PFSK-1 (cell line): ENCODE measurements at regions not wholly inside any gene's neighbourhood (a gene's known extent, or its start where the extent isn't known, plus 50 kb on each side); places are given as distances from the start of the nearest gene placed in this dataset.

Experiments
- FOXP2 ChIP-seq: optimal IDR thresholded peaks from 2 replicates; pipeline ENCODE3; 2011; ENCODE audit warnings: borderline replicate concordance, control low read depth, inconsistent platforms; ENCODE audit not compliant: insufficient read depth; ENCODE audit errors: extremely low read length, extremely low read depth
- POLR2AphosphoS5 ChIP-seq: IDR thresholded peaks from 2 replicates; pipeline ENCODE4 v1.6.1; 2012; ENCODE audit warnings: low read depth, mild to moderate bottlenecking, control low read depth, low read length, moderate library complexity
- SIN3A ChIP-seq: IDR thresholded peaks from 2 replicates; pipeline ENCODE4 v1.6.1; 2012; ENCODE audit warnings: mild to moderate bottlenecking, low read length, moderate library complexity, borderline replicate concordance; ENCODE audit not compliant: insufficient read depth
- TAF1 ChIP-seq: IDR thresholded peaks from 2 replicates; pipeline ENCODE4 v1.6.1; 2012; ENCODE audit warnings: low read length, control low read depth, borderline replicate concordance; ENCODE audit not compliant: insufficient read depth
- TF ChIP-seq, protein P1 (sequence below), 2 experiments: IDR thresholded peaks; 2 replicates each; pipeline versions ENCODE4 v1.6.1 to v1.8.0; 2011 to 2012; ENCODE audit warnings: low read depth in 2 of 2, low read length in 2 of 2, control low read depth in 1 of 2, inconsistent platforms in 1 of 2, mild to moderate bottlenecking in 1 of 2, moderate library complexity in 1 of 2; ENCODE audit not compliant: insufficient read depth in 1 of 2

DNA sequence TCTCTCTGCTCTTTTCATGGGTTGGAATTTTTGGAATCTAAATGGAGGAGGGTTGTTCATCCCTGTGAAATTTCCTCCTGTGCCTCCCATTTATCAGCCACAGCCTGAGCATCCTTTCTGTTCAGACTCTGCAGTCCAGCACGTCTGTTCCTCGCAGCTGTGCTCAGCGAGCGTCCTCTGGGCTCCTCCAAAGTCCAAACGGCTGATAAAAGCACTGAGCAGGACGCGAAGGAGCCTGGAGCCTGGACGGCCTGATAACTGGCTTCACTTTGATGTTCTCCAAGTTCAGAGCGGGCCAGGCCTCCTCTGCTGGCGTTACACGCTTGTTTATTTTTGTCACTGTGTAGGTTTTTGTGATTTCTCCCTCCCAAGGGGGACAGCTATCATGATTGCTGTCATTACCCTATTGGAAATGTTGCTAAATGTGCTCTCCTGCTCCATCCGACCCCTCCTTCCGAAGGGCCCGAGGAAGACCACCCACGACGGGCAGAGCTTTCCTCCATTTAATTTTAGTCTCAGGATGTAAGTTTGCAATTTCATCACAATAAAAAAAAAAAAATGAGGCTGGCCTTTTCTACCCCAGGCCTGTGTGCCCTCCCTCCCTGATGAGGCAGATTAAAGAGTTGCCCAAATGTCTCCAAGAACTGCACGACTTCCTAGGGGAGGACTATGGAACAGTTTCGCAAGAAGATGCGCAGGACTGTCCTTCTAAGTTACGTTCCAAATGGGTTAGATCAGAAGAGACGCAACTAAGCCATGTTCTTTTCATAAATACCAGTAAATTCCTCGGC is 290.5 kb upstream of the FOXF1 start:
- TF ChIP-seq SIN3A (no peak), POLR2AphosphoS5 (no peak), TAF1 (no peak), FOXP2 (no peak)
- TF ChIP-seq, protein P1, sequence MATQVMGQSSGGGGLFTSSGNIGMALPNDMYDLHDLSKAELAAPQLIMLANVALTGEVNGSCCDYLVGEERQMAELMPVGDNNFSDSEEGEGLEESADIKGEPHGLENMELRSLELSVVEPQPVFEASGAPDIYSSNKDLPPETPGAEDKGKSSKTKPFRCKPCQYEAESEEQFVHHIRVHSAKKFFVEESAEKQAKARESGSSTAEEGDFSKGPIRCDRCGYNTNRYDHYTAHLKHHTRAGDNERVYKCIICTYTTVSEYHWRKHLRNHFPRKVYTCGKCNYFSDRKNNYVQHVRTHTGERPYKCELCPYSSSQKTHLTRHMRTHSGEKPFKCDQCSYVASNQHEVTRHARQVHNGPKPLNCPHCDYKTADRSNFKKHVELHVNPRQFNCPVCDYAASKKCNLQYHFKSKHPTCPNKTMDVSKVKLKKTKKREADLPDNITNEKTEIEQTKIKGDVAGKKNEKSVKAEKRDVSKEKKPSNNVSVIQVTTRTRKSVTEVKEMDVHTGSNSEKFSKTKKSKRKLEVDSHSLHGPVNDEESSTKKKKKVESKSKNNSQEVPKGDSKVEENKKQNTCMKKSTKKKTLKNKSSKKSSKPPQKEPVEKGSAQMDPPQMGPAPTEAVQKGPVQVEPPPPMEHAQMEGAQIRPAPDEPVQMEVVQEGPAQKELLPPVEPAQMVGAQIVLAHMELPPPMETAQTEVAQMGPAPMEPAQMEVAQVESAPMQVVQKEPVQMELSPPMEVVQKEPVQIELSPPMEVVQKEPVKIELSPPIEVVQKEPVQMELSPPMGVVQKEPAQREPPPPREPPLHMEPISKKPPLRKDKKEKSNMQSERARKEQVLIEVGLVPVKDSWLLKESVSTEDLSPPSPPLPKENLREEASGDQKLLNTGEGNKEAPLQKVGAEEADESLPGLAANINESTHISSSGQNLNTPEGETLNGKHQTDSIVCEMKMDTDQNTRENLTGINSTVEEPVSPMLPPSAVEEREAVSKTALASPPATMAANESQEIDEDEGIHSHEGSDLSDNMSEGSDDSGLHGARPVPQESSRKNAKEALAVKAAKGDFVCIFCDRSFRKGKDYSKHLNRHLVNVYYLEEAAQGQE (IDR thresholded peaks at IDR 0.05; ENCODE audit: insufficient read depth in 1 of 2, low read depth in 2 of 2, low read length in 2 of 2): no peak
